OCI-LY7 (cell line): ENCODE measurements at regions not wholly inside any gene's neighbourhood (a gene's known extent, or its start where the extent isn't known, plus 50 kb on each side); places are given as distances from the start of the nearest gene placed in this dataset.

Source experiments
- CTCF ChIP-seq: fragments of 200-600 bp; sonication (generic); conservative IDR thresholded peaks from 2 replicates; pipeline ENCODE4 v1.5.1; 2014; ENCODE audit warnings: mild to moderate bottlenecking, antibody characterized with exemption, low read length, moderate library complexity, mixed read lengths
- EZH2phosphoT487 ChIP-seq: fragments of 200-600 bp; sonication (generic); IDR thresholded peaks from 2 replicates; pipeline ENCODE4 v1.6.1; 2018; ENCODE audit warnings: low read depth, borderline replicate concordance, mild to moderate bottlenecking, mixed run types, antibody characterized with exemption, low read length, moderate library complexity, mixed read lengths

GRCh38 chr5:173796721-173797495 is 91.2 kb upstream of the CPEB4 start:
- no peak for TF ChIP-seq CTCF
- TF ChIP-seq EZH2phosphoT487: no peak
